Skeletal muscle satellite cell (primary cell): ENCODE measurements at regions not wholly inside any gene's neighbourhood (a gene's known extent, or its start where the extent isn't known, plus 50 kb on each side); places are given as distances from the start of the nearest gene placed in this dataset.

ENCODE experiments used
- H3K27me3 ChIP-seq: 2 replicates; pipeline ENCODE4 v1.7.0; 2013; ENCODE audit warnings: low read length; ENCODE audit not compliant: control insufficient read depth, insufficient read depth
- H3K36me3 ChIP-seq: 2 replicates; pipeline ENCODE4 v1.7.0; 2013; ENCODE audit warnings: mild to moderate bottlenecking, control low read depth, low read length; ENCODE audit not compliant: insufficient read depth
- H3K4me1 ChIP-seq: 2 replicates; pipeline ENCODE4 v1.7.0; 2013; ENCODE audit warnings: low read length; ENCODE audit not compliant: control insufficient read depth, insufficient read depth
- H3K4me2 ChIP-seq: 2 replicates; pipeline ENCODE4 v1.7.0; 2013; ENCODE audit warnings: mild to moderate bottlenecking, low read length
- H3K4me3 ChIP-seq: 2 replicates; pipeline ENCODE4 v1.7.0; 2013; ENCODE audit warnings: low read length
- H3K9ac ChIP-seq: 2 replicates; pipeline ENCODE4 v1.7.0; 2013; ENCODE audit warnings: mild to moderate bottlenecking, low read depth, low read length, moderate library complexity
- H3K9me3 ChIP-seq: replicated peaks from 2 replicates; pipeline ENCODE4 v1.7.0; 2013; ENCODE audit warnings: mild to moderate bottlenecking, control low read depth, low read length

- no peak overlapping the region for H3K4me2 ChIP-seq
- H3K9ac ChIP-seq = no peak overlapping the region
- H3K9me3 ChIP-seq = no peaks in the 10 kb centered on the region
- no peaks in the 10 kb centered on the region for H3K36me3 ChIP-seq
- H3K4me1 ChIP-seq = peaks cover 14% of the 10 kb centered on the region
- peaks cover 8% of the 10 kb centered on the region for H3K27me3 ChIP-seq
- H3K4me3 ChIP-seq = no peak overlapping the region
Observed at GRCh38 chr9:88193766-88194165, 55.5 kb upstream of the SPATA31C2 start.

DNA sequence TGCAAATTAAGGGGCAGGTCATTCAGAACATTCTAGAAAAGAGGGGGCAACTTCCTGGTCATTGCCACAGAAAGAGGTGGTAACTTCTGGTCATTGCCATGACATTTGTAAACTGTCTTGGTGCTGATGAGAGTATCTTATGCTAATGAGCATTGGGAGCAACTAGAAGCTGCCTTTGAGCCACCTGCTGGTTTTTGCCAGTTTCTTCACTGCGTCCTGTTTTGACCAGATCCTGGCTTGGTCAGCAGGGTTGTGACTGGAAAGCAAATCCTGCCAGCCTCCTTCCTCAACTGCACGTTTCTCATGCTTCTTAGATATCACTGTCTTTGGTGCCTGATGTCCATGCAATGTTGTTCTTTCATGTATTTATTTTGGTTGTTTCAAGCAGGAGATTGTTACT lies 53.2 kb upstream of the SPATA31C2 start:
- no peak overlapping the region for H3K4me3 ChIP-seq
- H3K9ac ChIP-seq = no peak overlapping the region
- H3K27me3 ChIP-seq = peaks cover 16% of the 10 kb centered on the region
- H3K4me1 ChIP-seq = no peaks in the 10 kb centered on the region
- H3K4me2 ChIP-seq = no peak overlapping the region
- H3K36me3 ChIP-seq = no peaks in the 10 kb centered on the region
- no peaks in the 10 kb centered on the region for H3K9me3 ChIP-seq

GRCh38 chr9:88189371-88189770 lies 51.1 kb upstream of the SPATA31C2 start:
- no peaks in the 10 kb centered on the region for H3K4me1 ChIP-seq
- H3K9ac ChIP-seq = no peak overlapping the region

More at GRCh38 chr9:88189371-88189770, 51.1 kb upstream of the SPATA31C2 start:
- Histone ChIP-seq H3K36me3 (no peaks in the 10 kb centered on the region), H3K27me3 (peaks cover 27% of the 10 kb centered on the region), H3K4me2 (no peak overlapping the region), H3K4me3 (no peak overlapping the region), H3K9me3 (no peaks in the 10 kb centered on the region)
